HG02943 (cell line): ENCODE measurements at regions not wholly inside any gene's neighbourhood (a gene's known extent, or its start where the extent isn't known, plus 50 kb on each side); places are given as distances from the start of the nearest gene placed in this dataset.

Experiments used
- ATAC-seq: cut with Tn5 transposase; IDR thresholded peaks from one replicate; pipeline ENCODE4 v1.9.1; 2021; ENCODE audit warnings: mild to moderate bottlenecking, low read depth, moderate library complexity; ENCODE audit not compliant: unreplicated experiment

DNA sequence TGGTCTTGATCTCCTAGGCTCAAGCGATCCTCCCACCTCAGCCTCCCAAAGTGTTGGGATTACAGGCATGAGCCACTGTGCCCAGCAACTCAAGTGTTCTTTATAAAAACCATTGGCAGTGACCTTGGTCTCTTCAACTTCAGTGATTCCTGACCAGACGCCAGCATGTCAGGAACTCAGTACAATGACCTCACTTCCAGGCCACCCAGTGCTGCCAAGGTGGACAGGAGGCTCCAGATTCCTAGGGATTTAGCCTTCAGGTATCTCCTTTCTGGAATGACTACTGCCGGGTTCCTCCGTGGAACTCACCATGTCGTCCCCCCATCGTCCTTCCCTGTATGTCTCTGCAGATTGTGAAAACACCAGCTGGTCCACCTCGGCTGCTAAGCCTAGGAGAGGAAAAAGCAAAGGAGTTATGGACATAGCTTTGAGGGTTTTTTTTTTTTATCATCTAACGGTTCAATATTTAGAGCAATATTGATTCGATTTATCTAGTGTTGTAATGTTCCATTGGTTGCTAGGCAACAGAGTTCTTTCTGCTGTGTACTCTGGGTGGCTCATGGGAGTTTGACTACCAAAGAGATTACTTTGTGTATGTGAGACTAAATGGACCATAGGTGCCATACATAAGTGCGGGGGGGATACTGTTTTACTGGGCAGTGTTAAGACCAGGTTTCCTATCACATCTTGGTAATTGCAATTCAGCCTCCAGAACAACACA lies 425.8 kb upstream of the AUTS2 start:
- ATAC-seq = no peak

DNA sequence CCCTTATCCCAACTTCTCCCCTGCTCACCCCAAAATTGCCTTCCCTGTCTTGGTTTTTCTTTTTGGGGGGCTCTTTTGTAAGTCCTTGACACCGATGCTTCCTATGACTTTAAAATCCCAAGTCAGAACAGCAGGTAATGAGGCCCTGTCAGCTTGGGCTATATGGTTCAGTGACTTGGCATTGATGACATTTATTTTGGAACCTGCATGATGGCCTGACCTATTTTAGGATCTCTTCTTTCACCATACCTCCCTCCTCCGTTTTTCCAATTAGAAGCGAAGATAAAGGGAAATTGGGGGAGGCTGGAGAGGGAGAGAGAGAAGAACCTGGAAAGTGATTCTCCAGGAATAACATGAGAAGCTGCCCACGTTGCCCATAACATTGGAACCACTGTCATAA lies 424.9 kb upstream of the AUTS2 start:
- no peak for ATAC-seq

DNA sequence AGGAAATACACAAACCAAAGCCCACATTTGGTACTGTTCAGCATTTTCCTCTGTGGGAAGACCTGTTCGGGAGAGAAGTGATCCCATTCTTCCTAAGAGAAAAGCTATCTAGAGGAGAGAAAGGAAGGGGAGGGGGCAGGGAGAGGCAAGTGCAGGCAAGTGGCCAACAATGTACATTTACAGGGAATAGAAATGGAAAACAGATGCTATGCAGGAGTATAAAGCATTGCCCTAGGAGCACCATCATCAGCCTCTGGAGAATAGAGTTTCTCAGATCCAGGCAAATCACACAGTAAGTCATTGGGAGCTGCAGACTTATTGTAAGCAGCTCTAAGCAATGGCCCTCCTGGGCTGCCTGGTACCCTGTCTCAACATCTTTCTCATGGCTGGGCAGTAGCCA lies 424.4 kb upstream of the AUTS2 start:
- ATAC-seq = no peak

DNA sequence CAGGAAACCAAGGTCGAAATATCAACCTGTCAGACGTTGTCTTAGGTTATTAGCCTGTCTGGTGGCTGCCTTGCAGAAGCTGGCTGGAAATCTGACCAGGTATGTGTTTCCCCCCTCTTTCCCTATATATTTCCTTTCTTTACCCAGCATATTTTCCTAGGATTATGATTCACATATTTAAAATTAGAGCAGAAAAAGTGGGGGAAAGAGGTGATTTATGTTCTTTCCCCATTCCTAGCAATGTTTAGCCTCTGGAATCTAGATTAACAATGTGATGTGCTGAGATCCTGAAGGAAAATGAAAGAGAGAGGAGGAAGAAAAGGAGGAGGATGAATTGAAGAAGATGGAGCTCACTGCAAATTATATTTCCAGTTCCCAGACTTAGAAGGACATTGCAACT lies 421.4 kb upstream of the AUTS2 start:
- ATAC-seq = no peak

DNA sequence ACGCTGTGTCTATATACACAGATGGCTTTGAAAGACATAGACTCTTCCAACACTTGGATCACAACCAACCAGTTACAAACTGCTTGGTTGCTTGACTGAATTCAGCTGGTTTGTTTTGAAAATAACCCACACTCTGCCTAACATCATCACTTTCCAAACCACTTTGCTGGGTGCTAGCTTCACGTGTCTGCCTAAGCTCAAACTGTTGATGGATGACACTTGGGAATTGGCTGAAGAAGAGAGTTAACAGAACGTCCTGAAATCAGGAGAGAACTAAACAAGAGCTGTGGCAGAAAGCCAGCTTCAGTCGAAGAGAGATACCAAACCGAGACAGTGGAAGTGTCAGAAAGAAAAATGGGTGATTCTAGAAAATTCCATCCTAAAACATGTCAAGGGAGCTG lies 420.8 kb upstream of the AUTS2 start:
- ATAC-seq = no peak

DNA sequence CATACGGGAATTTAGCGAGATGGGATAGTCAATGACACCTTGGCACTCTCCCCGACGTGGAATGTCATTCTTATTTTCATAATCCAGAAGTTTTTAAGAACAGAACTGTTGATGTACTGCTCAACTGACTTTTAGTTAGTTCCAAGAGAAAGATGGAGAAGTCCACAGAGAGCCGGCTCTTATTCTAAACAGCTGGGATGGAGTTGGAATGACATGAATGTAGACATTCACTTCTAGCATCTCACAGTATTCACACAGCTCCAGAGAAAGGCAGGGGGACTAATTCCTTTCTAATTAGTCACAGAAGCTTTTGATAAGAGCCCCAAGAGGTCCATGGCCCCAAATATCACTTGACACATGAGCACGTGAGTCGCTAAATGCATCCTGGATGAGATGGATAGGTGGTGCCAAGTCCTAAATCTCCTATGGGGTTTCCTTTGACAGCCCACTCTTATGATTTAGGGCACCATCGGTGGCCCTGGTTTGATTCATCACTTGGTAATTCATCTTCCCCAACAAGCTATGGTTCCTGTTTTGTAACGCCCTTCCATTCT lies 420.3 kb upstream of the AUTS2 start:
- ATAC-seq = no peak

DNA sequence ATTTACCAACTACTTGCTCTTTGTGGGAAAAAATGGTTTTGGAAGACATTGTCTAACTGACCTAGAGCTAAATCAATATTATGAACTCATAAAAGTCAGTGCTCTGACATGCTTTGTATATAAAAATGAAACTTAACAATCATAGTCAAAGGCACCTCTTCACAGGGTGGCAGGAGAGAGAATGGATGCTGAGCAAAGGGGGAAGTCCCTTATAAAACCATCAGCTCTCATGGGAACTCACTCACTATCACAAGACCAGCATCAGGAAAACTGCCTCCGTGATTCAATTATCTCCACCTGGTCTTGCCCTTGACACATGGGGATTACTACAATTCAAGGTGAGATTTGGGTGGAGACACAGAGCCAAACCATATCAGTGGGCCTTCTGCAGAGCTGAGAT lies 417.6 kb upstream of the AUTS2 start:
- ATAC-seq = no peak

DNA sequence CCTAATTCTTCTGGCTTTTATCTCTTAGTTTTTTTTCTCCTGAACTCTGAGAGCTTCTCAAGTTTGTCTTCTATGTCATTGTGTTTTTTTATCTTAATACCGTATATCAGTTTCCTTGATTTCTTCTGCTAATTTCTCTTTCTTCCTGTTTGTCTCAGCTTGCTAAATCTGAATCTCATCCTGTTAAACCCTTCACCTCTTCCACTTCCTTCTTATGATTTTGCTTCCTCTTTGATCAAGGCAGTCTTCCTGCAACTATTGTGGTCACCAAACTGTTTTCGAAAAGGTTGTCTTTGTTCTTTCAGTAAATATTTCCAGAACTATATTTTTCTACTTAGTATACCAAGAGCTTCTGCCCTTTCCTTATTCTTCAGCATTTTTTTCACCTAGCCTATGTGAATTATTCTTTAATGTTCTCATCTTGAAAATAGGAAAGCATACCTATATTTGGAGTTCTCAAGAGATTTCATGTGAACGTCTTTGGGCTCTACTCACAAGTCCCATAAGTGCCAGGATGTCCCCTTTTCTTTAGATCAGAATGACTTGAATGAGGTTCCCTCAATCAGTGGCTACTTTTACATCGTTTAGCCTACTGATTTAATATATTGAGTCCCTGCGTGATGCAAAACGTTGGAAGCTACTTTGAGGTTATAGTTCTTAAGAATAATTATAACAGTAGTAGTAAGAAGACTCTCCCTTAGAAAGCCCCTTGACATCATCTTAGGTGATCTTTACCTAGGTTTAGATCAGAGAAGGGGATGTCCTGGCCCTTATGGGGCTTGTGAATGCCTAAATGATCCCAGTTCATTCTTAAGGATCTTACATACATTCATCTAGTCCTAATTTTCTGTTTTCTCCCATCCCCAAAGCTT lies 415.4 kb upstream of the AUTS2 start:
- ATAC-seq = no peak

DNA sequence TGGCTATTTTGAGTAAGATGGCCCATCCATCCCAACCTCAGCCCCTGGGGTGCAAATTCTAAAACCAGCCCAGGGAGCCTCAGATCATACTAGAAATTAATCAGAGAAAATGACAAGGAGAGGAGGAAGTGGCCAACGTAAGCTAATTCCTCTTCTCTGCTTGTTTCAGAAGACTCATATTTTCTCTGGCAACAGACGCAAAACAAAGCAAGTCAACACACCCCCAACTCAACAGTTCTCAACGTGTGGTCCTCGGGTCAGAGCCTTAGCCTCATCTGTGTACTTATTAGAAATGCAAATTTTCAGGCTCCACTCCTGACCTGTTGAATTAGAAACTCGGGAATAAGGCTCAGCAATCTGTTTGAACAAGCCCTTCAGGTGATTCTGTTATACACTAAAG lies 413.9 kb upstream of the AUTS2 start:
- no peak for ATAC-seq

DNA sequence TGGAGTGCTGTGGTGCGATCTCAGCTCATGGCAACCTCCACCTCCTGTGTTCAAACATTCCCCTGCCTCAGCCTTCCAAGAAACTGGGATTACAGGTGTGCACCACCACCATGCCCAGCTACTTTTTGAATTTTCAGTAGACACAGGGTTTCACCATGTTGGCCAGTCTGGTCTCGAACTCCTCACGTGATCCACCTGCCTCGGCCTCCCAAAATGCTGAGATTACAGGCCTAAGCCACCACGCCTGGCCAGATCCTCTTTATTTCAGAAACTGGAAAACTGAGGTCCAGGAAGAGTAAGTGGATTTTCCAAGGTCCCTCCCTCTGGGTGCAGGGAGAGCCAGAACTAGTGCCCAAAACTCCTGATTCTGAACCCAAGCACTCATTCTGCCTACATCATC lies 413.1 kb upstream of the AUTS2 start:
- ATAC-seq = no peak

DNA sequence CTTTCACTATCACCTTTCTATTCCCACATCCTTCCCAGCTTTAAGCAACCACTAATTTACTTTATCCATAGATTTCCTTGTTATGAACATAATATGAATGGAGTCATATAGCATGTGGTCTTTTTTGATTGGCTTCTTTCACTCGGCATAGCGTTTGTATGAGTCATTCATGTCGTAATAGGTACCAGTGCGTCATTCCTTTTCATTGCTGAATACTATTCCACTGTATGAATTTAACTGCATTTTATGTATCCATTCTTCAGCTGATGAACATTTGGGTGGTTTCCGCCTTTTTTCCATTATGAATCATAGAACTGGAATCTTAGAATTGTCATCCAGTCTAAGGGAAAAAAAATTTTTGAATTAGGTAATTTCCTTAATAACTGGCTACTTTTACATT lies 411.3 kb upstream of the AUTS2 start:
- ATAC-seq = no peak

DNA sequence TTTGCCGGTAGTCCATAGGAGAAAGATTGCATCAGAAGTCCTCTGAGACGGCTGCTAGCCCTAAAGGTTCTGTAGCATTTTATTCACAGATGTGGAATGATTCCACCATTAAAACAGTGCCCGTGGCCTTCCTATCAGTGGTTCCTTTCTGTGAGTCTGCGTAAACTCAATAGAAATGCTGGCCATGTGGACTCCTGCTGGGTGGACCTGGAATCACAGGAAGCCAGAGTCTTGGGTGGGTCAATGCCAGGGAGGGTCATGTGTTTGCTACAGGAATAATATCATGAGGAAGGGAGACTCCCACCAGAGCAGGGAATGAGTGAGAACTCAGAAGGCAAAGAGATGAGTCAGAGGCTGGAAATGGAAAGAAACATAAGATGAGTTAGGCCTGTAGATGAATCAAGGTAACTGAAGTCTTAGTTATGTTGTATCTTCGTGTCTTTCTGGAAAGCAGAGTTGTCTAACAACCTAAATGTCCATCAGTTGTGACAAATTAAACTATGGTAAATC lies 410.4 kb upstream of the AUTS2 start:
- ATAC-seq = no peak

DNA sequence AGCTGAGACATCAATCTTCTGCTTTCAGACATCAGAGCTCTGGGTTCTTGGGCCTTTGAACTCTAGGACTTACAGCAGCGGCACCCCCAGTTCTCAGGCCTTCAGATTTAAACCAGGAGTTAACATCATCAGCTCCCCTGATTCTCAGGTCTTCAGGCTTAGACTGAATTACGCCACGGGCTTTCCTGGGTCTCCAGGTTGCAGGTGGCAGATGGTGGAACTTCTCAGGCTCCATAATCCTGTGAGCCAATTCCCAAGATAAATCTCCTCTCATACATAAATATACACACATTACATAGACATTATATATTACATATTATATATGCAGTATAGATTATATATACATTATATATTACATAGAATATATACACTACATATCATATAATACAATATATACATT lies 408.9 kb upstream of the AUTS2 start:
- ATAC-seq = no peak

DNA sequence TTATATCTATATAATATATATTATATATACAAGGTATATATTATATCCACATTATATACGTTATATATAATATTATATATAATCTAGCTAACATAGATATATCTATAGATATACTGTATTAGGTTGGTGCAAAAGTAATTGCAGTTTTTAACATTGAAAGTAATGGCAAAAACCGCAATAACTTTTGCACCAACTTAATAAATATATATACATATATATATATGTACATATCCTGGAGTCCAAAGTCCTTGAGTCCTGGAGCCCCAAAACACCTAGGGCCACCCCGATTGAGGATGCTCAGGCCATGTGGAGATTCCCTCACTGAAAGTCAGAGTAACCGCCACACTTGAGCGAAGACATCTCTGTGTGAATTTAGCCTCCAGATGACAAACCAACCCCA lies 408.2 kb upstream of the AUTS2 start:
- no peak for ATAC-seq

DNA sequence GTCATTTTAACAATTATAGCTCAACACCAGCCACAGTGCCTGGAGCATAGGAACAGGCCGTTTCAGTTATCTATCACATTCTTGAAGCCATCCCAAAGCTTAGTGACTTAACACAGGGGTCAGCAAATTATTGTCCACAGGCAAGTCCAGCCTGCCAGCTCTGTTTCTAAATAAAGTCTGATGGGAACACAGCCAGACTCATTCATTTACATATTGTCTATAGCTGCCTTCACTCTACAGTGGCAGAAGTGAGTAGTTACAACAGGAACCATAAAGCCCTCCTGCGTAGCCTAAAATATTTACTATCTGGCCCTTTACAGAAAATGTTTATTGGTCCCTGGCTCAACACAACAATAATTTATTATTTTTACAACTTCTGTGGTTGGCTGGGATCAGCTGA lies 407.5 kb upstream of the AUTS2 start:
- no peak for ATAC-seq

DNA sequence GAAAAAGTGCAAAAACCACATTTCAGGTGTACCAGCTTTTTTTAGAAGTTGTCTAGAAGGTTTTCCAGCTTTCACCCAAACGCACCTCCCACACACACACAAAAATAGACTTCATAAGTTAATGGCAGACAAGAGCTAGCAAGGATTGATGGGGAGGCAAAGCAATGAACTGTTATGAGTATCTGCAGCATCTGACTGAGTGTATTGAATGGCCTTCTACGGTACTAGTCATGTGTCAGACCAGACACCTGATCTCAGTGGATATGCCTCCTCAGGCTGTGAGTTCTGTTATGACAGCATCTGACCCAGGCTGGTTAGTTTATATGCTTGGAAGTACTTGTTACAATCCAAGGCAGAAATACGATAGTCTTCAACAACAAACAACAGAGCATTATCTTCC lies 406.1 kb upstream of the AUTS2 start:
- no peak for ATAC-seq

DNA sequence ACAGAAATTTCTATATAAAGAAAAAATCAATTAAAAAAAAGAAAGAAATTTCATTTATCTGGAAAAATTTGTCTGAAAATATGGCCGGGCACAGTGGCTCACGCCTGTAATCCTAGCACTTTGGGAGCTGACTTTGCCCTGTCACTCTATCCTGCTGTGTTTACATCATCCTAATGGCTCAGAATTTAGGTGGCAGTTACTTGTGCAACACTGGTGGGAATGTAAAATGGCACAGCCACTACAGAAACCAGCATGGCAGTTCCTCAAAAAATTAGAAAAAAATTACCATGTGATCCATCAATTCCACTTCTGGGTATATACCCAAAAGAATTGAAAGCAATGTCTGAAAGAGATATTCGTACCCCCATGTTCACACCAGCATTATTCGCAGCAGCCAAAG lies 405.2 kb upstream of the AUTS2 start:
- no peak for ATAC-seq

DNA sequence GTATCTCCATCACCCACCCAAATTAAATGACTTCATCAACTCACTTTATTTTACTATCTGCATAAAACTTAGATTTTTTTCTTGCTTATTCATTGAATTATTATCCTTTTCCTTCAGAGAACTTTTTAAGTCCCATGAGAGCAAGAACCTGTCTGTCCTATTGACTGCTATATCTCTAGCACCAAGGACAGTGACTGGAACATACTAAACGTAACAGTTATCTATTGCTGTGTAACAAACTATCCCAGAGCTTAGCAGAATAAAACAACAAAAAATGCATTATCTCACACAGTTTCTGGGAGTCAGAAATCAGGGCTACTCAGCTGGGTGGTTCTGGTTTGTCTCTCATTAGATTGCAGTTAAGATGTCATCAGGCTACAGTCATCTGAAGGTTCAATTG lies 401.7 kb upstream of the AUTS2 start:
- ATAC-seq = no peak

DNA sequence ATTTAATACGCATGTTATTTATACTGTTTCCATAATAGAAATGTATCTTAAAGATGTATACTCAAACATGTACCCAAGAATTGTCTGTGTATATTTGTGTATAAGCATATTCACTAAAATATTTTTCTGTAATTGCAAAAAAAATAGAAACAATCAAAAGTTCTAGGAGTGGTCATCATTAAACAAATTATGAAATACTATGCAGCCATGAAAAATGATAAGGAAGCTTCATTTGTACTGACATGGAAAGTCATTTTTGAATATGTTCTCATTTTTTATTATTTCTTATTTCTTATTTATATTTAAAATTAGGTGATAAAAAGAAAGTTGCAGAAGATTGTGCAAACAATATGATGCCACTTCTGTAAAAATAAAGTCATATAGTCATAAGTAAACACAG lies 400.0 kb upstream of the AUTS2 start:
- no peak for ATAC-seq

DNA sequence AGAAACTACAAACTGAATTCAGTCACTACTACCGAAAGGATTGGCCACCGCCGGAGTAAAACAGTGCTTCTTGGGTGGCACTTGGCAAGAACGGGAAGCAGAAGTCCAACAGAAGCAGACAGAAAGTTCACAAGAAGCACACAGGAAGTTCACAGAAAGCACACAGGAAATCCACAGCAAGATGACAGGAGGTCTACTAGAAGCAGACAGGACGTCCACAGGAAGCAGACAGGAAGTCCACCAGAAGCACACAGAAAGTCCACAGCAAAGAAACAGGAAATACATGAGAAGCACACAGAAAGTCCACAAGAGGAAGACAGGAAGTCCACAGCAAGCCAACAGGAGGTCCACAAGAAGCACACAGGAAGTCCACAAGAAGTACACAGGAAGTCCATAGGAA lies 399.2 kb upstream of the AUTS2 start:
- ATAC-seq = no peak

DNA sequence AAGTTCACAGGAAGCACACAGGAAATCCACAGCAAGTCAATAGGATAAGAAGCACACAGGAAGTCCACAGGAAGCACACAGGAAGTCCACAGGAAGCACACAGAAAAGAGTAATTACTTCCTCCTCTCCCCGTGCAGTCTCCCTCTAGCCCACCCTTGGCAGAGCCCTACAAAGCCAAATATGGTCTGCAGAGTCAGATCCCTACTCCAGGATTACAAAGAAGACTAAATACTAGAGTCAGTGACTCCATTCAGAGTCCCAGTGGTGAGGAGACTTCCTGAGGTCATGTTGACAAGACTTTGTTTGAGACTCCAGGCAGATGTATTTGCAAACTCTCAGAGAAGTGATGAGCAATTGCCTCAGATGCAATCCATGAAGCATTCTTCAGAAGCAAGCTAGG lies 398.6 kb upstream of the AUTS2 start:
- ATAC-seq = no peak

DNA sequence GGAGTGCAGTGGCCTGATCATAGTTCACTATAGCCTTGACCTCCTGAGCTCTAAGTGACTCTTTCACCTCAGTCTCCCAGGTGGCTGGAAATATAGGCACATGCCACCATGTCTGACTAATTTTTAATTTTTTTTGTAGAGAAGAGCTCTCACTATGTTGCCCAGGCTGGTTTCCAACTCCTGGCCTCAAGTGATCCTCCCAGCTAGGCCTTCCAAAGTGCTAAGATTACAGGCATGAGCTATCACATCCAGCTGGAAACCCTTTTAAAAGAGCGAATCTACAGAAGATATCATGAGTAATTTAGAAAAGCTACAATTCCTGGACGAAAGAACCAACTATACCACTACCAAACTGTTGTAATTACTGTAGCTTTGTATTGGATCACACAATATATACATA lies 394.4 kb upstream of the AUTS2 start:
- ATAC-seq = no peak
